Anterior cingulate cortex (tissue), 58 donors: ENCODE measurements at regions not wholly inside any gene's neighbourhood (a gene's known extent, or its start where the extent isn't known, plus 50 kb on each side); places are given as distances from the start of the nearest gene placed in this dataset.
A peak's percentile ranks its signal among the peaks of the same experiment; 100 is the strongest.

Source experiments
- DNase-seq, 58 donors: peaks; one replicate each; lab custom pipeline; 2025; lab: John Stamatoyannopoulos, UW

DNA sequence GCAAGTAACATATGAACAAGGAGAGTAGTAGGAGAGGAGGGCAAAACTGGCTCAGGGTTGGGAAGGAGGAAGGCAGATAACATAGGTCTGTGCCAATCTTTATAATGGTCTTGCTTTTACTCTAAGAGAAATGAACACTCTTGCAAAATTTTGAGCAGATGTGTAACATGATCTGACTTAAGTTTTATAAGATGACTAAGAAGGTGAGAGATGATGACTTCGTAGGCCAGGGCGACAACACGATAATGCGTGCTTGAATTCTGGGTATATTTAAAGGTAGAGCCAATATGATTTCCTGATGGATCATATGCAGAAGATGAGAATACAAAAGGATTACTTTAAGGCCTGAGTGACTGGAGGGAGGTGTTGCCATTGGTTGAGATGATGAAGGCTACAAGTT lies 265.4 kb upstream of the KCNMB2 start:
- no peak for DNase-seq

DNA sequence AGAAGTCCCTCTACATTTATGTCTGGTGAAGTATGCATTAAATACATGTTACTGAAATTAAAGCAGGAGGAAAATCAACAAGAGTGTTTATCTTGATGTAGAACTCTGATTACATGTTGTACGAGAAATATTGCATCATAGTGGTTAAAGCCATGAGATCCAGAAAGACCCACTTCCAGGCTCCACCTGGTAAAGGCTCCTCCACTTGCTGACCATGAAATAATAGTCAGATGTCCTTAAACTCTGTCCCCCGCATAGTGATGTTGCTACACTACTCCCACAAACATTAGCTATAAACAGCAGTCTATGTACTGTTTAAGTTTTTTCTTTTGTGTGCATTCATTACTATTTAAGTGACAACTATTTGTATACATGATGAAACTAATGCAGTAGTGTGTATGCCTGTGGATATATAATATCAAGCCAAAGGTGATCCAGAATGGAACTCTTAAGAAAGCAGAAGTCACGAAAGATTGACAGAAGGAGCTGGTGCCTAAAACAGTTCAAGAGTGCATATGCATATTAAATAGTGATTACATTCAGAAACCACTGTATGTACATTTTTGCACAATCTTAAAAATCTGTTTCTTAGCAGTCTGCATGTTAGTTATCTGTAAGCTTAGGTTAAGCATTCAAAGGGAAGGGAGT lies 264.4 kb upstream of the KCNMB2 start:
- DNase-seq, result no peak

DNA sequence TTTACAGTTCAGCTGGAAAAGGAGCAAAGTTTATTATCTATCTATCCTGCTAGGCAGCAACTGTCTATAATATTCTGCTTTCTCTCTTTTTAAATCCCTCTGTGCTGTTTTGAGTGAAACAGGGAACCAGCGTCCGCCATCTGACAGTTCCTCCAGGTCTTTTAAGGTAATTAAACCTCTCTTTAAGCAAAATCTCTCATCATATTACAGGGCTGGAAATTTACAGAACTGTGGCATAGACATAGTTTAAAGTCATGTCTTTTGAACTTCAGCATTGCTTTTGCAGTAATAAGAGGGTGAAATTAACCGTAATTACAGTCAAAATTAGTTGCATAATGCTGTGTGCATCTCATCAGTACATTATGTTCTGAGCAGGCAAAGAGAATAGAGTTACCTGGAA lies 263.4 kb upstream of the KCNMB2 start:
- DNase-seq, result no peak

DNA sequence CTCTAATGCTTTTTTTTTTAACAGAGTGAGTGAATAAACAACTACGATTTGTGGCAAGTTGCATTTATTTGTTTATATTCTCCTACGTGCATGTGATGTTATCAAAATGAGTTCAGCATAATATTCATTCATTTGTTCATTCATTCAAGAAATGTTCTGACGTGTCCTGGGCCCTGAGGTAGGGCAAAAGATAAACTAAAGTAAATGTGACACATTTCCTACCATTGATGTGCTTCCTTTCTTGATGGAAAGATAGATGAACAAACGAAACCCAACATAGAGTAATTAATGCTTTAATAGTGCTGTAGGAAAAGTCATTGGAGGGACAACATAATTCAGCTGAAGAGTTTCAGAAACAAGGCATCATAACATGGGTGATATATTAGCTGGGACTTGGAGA lies 261.5 kb upstream of the KCNMB2 start:
- no peak for DNase-seq

DNA sequence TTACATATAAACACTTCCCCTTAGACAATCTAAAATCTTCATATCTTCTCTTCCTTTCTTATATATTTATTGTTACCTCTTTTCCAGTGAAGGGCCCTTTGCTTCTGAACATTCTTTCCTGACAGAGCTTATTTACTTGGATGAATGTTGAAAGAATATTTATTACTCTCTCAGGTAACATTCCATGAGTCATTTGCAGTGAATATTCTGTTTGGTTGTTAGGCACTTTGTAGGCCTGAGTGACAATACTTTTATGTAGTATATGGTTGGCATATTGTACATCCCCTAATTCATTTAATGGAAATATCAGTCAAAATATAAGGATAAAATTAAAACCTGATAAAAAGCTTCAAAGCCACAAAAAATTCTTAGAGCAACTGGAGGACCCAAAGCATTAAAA lies 260.9 kb upstream of the KCNMB2 start:
- DNase-seq, result no peak

DNA sequence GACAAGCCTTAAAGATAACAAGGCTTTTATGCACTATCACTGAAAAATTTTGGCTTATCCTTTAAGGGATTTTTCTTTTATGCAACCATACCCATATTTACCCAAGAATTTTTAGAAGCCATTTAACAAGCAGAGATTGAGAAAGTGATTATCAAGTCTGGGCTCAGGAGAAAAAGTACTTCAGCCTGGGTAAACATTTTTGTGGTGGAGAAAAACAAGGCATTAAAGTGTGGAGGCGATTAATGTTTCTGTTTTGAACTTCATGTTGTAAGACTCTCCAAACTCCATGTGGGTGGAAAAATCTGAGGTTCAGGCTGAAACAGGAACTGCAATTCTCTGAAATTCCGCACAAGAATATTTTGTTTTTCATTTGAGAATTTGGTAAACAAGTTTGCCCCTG lies 260.4 kb upstream of the KCNMB2 start:
- DNase-seq, result no peak

DNA sequence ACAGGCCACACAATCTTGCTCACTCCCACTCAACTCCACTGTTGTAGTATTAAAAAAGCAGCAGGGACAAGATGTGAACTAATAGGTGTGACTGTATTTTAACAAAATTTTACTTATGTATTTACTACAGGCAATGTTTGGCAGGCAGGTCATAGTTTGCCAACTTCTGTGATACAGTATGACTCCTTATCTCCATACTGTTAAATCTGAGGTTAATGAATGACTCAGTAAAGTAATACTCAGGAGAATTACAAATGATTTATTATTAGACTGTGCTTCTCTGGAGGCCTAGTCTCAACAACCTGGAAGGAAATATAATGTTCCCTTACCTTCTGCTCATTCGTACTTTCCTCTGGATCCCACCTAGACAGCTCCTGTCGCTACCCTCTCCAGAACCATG lies 258.6 kb upstream of the KCNMB2 start:
- DNase-seq, result no peak

DNA sequence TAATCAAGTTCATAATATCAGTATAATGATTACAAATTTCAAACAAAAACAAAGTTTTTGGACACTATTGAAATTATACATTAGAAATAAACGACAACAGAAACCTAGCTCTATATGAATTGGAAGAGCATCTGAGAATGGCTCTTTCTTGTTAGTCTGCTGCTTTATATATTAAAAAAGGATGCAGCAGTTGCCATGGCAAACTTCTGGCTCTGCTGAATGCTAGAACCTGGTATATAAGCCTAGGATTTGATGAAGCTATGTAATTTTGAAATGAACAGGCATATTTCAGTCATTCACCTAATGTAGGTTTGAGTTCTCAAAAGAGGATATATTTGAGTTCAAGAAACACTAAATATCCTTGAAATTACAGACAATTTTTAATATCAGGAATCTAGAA lies 252.7 kb upstream of the KCNMB2 start:
- peak in 1 of 58 donors; percentile 17 for DNase-seq

DNA sequence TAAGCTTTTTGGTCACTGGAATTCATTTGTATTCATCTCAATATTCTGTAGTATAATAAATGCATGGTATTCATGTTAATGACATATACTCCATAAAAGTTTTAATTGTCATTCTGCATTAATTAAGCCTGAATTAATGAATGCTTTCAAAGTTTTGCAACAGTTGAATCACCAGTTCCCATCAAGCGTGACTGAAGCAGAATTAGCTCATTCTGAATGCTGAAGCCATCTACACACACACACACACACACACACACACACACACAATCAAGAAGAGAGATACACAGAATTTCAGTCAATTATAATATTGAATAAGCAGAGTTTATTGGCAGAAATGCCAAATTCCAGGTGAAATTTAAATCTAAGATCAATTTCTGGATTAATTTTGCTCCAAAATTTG lies 252.1 kb upstream of the KCNMB2 start:
- DNase-seq, result no peak

DNA sequence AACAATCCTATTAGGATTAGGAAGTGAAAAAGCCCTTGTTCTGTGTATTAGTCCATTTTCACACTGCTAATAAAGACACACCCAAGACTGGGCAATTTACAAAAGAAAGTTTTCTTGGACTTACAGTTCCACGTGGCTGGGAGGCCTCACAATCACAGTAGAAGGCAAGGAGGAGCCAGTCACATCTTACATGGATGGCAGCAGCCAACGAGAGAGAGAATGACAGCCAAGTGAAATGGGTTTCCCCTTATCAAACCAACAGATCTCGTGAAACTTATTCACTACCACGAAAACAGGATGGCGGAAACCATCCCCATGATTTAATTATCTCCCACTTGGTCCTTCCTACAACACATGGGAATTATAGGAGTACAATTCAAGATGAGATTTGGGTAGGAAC lies 248.2 kb upstream of the KCNMB2 start:
- no peak for DNase-seq

DNA sequence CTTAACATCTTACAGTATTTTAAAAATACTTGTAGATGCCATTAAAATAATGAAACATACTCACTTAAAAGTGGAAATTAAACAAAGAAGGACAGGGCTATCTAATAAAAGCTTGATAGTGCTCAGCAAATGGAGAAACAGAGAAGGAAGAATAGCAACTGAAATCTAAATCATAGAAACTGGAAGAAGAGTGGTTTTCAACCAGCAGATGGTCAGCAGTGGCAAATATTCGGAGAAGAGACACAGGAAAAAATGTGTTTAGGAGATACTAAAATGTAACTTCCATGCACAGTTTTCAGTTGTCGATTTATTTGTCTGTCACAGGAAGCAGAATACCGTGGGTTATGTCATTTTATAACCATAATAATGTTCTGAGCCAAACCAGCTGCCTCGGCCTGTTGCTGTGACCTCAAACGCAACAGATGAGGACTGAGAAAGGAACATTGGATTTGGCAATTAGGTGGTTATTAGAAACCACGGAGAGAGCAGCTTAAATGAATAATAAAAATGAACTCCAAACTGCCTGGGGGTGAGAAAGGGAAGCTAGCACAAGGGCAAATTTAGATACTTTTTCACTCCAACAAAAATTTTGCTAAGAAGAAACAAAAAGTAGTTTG lies 246.6 kb upstream of the KCNMB2 start:
- no peak for DNase-seq

DNA sequence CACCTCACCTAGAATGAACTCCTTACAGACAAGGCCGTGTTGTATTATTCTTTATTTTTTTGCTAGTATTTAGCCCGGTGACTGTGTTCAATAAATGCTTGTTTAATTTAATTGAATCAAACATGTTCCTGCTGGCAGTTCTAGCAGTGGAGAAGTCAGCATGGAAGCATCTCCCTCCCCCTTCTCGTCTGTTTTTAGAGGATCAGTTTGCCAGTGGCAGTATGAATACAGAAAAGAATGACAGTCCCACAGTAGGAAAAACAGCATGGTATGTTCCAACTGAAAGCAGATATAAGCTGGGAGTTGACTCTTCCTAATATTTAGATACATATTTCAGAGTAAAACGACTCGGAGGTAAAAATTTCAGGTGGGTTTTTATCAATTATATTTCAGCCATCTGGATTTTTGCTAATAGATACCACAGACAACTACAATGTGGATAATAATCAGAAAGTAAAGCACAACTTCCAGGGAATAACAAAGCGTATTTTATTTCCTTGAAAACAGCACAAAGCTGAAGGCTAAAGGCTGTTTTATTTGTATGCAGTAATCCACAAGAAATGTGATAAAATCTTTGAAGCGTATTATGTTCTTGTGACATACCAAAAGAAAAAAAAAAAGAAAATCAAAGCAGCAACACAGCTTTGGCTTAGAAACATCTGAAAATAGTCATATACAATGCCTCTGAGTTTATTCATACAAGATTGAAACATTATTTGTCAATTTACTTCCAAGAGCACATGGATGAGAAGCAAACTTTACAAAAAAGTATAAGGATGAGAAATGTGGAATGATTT lies 244.5 kb upstream of the KCNMB2 start:
- no peak for DNase-seq

DNA sequence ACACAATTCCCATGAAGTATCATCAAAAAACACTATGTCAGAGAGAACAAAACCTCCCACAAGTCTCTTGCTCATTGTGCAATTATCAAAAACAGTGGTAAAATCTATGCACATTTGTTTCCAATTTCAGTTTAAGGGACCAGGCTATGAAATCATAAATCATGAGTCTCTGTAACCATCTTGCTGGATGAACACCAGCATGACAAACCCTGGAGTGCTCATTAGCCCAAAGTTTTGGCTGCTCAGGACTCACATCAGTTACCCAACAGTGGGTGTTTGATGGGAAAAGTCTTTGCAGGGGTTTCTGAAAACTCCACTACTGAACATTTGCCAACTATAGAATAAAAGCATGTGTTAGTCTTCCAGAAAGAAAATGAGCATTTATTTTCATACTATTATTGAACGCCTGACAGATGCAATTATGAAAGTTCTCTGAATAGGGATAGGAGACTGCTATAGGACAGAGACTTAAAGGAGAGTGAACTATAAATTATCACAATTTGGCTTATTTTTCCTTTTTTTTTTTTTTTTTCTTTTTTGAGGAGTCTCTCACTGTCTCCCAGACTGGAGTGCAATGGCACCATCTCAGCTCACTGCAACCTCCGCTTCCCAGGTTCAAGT lies 240.8 kb upstream of the KCNMB2 start:
- peak in 1 of 58 donors; percentile 30 for DNase-seq

DNA sequence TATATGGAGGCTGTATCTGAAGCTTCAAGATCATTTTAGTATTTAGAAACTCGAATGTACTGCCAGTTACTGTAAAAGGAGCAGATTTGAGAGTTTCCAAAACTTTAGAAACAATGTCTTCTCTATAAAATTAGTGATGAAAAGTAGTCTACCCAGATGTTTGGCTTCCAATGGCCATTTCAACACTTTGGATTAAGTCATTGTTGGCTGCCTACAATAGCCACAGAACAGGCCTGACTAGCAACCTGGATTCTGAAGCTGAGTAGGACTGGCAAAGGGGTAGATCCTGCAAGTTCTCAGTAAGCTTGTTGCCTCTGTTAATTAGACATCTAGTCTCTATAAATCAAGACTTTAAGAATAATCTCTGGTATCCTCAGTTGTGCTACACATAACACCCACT lies 239.0 kb upstream of the KCNMB2 start:
- no peak for DNase-seq

DNA sequence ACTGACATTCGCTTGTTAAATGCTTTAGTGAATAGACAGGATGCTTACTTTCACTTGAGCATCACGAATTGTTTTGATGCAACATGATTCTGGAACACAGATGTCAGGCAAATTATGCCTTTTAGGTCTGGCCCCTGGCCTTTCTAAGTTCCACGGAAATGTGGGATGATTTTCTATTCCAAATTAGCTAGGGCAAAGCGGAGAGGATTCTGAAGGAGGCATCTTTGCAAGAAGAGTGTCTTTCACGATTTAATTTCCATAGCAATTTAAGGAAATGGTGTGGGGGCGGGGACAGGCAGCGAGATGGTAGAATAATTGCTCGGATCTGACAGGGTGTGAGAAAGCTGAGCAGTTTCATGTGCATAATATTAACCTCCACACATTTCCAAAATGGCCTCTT lies 238.5 kb upstream of the KCNMB2 start:
- DNase-seq, result peak in 5 of 58 donors; percentile 7 to 32 (median 11)

DNA sequence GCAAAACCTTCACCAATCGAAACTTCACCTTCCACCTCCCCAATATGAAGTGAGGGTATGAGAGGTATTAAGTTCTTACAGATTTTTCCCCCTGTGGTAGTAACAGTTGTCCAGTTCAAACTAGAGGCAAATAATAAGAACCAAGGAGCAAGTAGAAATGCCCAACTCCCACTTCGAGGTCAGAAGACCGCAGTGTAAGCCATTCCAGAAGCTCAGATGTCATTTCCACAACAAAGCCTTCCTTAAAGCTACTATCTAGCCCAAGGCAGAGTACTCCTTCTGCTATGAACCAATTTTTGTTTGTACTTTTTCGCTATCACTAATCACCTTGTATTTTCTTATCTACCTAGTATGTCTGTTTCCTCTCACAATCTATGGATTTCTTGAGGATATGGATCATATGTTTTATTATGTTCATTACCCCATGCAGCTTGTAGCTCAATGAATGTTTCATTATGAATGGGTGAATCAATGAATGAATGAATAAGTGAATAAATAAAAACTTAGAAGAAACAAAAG lies 235.7 kb upstream of the KCNMB2 start:
- no peak for DNase-seq

DNA sequence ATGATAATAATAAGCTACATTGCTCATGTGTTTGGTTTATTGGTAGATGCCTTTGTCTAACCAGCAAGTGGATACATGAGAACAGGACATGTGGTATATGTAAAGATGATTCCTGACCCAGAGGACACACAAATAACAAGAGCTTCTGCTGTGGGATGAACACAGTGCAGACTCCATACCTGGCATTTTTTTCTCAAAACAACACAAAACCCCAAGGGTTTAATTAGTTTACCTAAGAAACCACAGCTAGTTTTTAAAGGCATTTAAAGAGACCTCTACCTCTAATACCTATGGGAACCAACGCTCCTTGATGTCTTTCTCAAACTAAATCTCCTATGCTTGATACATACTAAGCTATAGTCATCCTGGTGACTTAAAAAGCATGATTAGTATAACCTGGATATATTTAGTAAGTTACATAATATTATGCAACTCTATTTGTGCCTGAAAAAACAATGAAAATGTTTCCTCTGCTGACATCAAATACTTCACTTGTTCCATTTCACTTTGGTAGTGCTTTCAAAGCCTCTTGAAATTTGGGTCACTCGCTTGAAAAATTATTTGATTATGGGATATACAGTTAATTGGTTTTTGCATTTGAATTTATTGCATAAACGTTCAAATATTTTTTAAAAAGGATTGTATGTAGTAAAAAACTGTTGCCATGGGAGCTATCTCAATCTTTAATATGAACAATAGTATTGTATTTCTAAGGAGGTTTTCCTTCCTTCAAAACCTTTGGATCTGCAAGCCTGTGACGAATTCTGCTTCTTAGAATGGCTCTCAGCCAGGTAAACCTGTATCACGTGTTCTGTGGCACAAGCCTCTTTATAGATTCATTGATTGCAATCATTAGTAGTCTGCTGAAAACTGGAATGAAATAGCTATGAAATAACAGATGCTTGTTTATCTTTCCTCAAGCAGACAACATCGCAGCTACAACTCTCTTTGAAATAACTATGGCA lies 233.0 kb upstream of the KCNMB2 start:
- no peak for DNase-seq

DNA sequence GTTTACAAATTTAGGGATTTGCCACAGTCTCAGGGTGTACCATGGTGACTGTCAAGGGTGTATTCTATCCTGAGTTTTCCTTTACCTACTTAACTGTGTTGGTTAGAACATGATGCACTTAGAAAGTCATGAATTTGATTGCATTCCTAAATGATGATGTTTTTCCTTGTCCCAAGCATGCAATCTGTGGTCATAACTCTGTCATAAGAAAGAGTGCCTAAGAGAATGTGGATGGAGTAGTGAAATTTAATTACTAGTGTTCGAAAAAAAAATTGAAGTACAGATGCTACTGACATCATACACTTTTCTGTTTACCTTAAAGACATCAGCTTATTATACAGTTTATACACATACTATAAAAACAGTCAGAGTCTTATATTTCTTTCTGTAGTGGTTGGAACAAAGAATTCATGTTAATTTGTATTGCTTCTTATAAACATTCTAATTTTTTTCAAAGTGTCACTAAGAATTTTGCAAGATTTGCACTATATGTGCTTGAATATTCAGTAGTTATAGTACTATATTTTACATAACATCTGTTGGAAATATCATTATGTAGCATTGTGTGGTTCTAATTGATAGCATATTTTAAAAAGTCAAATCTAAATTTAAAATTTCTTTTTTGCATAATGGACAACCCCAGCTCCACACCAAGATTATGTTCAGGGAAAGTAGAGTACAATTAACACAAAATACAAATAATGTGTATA lies 231.3 kb upstream of the KCNMB2 start:
- no peak for DNase-seq

DNA sequence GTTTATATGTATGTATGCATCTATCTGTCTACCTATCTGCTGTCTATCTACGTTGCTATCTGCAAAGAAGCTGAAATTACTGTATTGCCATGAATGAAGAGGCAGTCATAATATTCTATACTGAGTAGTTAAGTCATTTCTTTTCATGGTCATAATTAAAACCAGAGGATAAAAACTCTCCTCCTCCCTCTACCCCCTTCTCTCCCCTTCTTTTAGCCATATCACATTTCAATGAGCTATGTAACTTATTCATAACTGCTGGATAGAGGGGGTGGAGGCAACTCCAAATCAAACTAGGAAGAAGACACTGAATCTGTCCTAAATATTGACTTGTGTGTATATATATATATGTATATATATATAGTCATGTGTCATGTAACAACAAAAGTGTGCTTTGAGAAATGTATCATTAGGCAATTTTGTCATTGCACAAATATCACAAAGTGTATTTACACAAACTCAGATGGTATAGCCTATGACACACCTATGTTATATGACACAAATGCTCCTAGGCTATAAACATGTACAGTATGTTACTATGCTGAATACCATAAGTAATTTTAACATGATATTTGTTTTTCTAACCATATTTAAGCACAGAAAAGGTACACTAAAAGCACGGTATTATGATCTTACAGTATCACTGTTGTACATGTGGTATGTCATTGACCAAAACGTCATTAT lies 229.7 kb upstream of the KCNMB2 start:
- no peak for DNase-seq
